HG02970 (cell line): ENCODE measurements at regions not wholly inside any gene's neighbourhood (a gene's known extent, or its start where the extent isn't known, plus 50 kb on each side); places are given as distances from the start of the nearest gene placed in this dataset.
"Not testable (repeated sequence)": the region's sequence is repeated elsewhere in the genome, so short reads cannot be mapped to it uniquely, and the experiment has no call there.

Source experiments
- ATAC-seq: cut with Tn5 transposase; IDR thresholded peaks from one replicate; pipeline ENCODE4 v1.9.1; 2021; ENCODE audit warnings: mild to moderate bottlenecking, moderate library complexity, moderate number of reproducible peaks; ENCODE audit not compliant: unreplicated experiment, low FRiP score

DNA sequence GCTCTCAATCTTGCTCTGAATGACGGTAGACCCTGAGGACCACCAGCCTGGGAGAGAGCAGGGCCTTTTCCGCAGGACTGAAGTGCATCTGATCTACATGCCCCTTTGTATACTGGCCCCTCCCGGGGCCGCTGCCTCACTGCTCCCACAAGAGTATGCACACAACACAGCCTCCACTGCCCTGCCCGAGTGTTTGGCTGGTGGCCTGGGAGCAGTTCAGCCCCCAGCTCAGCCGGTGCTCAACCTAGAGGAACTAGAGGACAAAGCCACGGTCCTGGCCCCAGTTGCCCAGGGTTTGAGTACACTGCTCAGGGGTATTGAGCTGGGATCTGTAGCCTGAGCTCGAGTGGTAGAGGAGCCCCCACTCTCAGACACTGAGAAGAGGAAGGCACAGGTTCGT lies 118.9 kb upstream of the CAB39 start:
- ATAC-seq, result no peak

DNA sequence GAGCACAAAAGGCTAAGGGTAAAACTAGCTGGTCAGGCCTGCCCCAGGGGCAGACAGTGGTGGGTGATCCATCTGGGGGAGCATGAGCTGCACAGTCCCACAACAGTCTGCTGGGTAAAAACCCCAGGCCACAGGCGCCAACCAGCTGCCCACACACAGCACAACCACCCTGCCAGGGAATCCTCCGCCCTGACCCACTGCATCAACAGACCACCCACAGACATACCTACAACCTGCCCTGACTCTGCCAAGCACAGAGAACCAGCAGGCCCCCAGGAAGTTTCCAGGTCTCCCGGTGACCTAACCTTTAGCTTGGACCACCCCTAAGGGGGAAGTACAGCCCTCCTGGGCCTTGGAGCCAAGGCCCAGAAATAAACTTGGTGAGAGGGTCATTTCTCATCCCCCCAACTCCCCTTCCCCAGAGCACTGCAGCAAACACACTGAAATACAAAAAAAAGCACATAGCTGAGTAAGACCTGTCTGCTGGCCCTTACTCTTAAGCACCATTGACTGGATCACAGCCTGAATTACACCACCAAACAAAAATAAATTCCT lies 118.3 kb upstream of the CAB39 start:
- no peak for ATAC-seq

DNA sequence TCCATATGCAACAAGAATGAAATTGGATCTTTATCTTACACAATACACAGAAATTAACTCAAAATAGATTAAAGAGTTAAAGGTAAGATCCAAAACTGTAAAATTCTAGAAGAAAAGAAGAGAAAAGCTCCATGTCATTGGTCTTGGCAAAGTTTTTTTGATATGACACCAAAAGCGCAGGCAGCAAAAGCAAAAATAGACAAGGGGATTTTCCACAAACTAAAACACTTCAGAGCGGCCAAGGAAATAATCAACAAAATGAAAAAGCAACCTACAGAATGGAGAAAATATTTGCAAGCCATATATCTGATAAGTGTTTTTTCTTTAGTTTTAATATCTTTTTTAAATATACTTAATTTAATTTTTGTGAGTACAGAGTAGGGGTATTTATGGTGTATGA lies 112.8 kb upstream of the CAB39 start:
- no peak for ATAC-seq

GRCh38 chr2:230600285-230600684 lies 112.4 kb upstream of the CAB39 start:
- no peak for ATAC-seq

GRCh38 chr2:230600881-230601280 lies 111.8 kb upstream of the CAB39 start:
- ATAC-seq, result no peak

GRCh38 chr2:230601510-230601909 lies 111.1 kb upstream of the CAB39 start:
- no peak for ATAC-seq

- no peak for ATAC-seq
These were observed 109.9 kb upstream of the CAB39 start for GRCh38 chr2:230602562-230603230.

DNA sequence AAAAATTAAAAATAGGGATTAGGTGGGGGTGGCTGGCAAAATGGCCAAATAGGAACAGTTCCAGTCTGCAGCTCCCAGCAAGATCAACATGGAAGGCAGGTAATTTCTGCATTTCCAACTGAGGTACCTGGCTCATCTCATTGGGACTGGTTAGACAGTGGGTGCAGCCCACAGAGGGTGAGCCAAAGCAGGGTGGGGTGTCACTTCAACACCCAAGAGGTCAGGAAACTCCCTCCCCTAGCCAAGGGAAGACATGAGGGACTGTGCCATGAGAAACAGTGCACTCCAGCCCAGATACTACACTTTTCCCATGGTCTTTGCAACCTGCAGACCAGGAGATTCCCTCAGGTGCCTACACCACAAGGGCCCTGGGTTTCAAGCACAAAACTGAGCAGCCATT lies 109.3 kb upstream of the CAB39 start:
- ATAC-seq, result not testable (repeated sequence)

GRCh38 chr2:230604158-230604557 lies 108.5 kb upstream of the CAB39 start:
- ATAC-seq, result not testable (repeated sequence)

GRCh38 chr2:230614040-230614439 lies 98.6 kb upstream of the CAB39 start:
- ATAC-seq, result no peak

GRCh38 chr2:230614913-230615332 lies 97.7 kb upstream of the CAB39 start:
- ATAC-seq, result peak; percentile 61

- not testable (repeated sequence) for ATAC-seq
These were observed 95.4 kb upstream of the CAB39 start for GRCh38 chr2:230617256-230617706.

DNA sequence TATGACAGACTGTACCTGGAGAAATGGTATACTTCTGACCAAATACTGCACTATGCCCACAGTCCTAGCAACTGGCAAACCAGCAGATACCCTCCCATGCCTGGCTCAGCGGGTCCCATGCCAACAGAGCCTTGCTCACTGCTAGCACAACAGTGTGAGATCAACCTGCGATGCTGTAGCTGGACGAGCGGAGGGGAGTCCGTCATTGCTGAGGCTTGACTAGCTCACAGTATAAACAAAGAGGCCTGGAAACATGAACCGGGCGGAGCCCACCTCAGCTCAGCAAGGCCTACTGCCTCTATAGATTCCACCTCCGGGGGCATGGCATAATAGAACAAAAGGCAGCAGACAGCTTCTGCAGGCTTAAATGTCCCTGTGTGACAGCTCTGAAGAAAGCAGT lies 93.2 kb upstream of the CAB39 start:
- ATAC-seq, result no peak

GRCh38 chr2:230625220-230625619 lies 87.4 kb upstream of the CAB39 start:
- ATAC-seq, result not testable (repeated sequence)

DNA sequence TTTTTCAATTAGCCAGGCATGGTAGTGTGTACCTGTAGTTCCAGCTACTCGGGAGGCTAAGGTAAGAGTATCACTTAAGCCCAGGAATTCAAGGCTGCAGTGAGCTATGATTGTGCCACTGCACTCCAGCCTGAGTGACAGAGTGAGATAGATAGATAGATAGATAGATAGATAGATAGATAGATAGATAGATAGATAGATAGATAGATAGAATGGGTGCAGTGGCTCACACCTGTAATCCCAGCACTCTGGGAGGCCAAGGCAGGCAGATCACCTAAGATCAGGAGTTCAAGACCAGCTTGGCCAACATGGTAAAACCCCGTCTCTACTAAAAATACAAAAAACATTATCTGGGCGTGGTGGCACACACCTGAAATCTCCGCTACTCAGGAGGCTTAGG lies 85.6 kb upstream of the CAB39 start:
- not testable (repeated sequence) for ATAC-seq

GRCh38 chr2:230627806-230628724 lies 84.6 kb upstream of the CAB39 start:
- ATAC-seq, result no peak

GRCh38 chr2:230631470-230631869 lies 81.2 kb upstream of the CAB39 start:
- ATAC-seq, result no peak

GRCh38 chr2:230634146-230634545 lies 78.5 kb upstream of the CAB39 start:
- ATAC-seq, result no peak

- ATAC-seq, result not testable (repeated sequence)
These were observed 77.8 kb upstream of the CAB39 start for GRCh38 chr2:230634721-230635313.

DNA sequence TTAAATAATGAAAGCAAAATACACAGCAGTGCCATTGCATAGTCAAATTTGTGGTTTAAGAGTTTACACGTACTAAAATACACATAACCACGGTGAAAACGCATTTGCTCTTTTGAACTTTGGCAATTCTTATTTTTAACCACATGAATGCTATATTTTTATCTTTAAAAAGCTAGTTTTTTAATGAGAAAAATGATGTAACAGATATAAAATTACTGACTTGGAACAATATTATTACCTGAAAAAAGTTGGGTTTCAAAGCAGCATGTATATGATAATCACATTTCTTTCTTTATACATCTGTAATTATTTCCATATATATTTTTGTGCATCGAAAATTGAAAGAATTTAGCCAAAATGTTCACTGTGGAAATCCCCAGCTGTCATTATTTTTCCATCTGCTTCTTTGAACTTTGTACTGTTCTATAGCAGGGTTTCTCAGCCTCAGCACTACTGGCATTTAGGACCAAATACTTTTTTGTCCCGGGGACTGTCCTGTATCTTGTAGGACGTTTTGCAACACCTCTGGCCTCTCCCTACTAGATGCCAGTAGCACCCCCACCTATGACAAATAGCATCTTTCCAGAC lies 75.9 kb upstream of the CAB39 start:
- ATAC-seq, result no peak
